SK-N-DZ (cell line): ENCODE measurements at regions not wholly inside any gene's neighbourhood (a gene's known extent, or its start where the extent isn't known, plus 50 kb on each side); places are given as distances from the start of the nearest gene placed in this dataset.

ENCODE experiments used
- DNase-seq: peaks from one replicate; pipeline ENCODE4 v3.0.0-alpha.2; 2015; ENCODE audit warnings: low spot score

DNA sequence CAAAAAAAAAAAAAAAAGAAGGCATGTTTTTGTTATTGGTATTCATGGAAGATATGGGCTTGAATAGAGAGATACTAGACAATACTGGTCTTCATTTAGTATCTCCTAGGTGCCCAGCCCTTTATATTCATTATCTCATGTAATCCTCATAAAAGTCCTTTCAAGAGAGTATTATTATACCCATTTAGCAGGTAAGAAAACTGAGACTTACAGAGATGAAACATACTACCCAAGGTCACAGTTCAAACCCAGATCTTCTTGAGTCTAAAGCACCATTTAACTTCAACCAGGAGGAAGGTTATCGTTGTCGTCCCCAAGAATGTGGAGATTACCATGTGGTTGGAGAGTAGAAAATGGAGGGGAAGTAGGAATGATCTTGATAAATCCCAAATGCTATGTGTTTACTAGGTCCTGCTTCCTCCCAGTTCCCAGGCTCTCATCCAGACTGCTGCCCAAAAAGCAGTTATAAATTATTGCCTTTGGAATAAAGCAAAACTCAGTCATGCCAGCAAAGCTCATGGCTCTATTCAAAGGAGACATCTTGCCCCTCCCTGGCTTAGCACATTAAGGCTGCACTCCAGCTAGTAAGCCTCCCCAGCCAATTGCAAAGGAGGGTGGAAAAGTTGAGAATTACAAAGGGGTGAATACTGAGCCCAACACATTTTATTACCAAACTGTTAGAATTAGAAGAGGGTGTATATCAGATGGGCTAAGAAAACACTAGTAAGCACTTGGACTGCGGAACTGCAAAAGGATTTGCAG, 163.9 kb downstream of the PIK3R1 start:
- DNase-seq, result no peak

DNA sequence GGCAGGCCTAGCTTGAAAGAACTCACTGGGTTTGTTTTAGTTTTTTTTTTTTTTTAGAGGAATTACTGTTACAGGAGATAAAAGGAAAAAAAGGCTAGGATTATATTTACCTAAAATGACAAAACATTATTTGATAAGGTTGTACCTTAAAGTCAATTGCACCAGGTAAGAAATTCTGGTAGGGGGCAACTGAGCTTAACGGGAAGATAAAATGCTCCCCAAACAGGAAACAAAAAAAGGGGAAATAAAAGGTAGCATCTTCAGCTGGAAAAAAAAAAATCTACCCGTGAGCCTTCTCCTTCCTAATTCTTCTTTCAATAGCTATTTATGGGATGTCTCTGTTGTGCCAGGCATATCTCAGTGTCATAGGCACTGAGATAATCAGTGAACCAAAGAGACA, 164.5 kb downstream of the PIK3R1 start:
- no peak for DNase-seq

GRCh38 chr5:68381060-68381459, 165.5 kb downstream of the PIK3R1 start:
- no peak for DNase-seq

DNA sequence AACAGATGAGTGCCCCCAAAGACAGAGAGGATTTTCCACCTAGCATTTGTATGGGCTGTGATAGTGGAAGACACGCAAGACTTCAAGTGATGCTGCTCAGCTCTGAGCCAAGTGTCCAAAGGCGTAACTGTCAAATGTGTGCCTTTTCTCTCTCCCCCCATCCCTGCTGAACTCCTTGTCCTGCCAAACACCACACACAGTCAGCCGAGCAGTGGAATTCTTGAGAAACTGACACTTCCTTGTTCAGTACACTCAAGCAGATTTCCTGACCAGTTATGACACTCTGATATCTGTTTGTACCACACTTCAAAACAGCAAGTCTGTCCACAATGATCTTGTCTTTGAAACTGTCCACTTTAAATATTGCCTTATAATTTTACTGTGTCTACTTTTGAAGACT, 166.4 kb downstream of the PIK3R1 start:
- DNase-seq, result no peak

DNA sequence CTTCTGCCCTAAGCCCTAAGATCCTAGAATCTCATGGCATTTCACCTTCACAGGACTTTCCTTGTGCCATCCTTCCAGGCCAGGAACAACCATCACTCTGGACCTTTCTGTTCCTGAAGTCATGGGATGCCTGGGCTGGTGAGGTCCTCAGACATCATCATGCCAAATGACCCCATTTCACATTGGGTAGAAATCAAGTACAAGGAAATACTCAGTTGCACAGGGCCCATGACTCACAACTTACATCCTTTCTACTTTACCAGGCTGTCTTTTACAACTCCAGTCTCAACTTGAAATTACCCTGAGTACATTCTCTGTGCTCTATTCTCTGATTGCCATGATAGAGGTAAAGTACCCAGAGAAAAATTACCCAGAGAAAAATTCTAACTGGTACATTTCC, 167.1 kb downstream of the PIK3R1 start:
- no peak for DNase-seq

GRCh38 chr5:68383888-68384310, 168.3 kb downstream of the PIK3R1 start:
- no peak for DNase-seq

DNA sequence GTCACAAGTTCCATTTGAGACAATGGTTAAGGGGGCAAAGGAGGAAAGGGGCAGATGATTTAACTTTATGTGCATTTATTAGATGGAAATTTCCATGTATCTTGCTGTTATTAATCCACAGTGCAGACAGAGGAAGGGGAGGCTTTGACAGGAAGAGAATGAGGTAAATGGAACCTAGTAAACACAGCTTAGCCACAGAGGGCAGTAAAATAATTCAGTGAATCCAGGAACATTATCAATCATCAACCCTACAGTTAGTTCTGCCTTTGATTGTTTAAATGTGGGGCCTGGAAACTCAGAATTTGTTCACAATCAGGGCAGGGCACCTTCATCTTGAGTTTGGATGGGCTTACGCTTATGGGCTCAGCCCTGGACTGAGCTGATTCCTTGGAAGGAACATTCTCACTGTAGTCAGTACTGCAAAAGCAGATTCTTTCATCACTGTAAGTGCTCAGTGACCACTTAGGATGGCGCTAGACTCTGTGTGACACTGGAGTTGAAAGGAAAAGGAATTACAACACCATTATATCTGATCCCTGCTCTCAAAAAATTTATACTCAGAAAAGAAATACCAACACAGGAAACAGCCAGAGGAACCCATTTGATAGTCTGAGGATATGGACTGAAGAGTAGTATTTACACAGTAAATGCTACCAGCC, 169.5 kb downstream of the PIK3R1 start:
- DNase-seq, result no peak

GRCh38 chr5:68385936-68386335, 170.4 kb downstream of the PIK3R1 start:
- no peak for DNase-seq

DNA sequence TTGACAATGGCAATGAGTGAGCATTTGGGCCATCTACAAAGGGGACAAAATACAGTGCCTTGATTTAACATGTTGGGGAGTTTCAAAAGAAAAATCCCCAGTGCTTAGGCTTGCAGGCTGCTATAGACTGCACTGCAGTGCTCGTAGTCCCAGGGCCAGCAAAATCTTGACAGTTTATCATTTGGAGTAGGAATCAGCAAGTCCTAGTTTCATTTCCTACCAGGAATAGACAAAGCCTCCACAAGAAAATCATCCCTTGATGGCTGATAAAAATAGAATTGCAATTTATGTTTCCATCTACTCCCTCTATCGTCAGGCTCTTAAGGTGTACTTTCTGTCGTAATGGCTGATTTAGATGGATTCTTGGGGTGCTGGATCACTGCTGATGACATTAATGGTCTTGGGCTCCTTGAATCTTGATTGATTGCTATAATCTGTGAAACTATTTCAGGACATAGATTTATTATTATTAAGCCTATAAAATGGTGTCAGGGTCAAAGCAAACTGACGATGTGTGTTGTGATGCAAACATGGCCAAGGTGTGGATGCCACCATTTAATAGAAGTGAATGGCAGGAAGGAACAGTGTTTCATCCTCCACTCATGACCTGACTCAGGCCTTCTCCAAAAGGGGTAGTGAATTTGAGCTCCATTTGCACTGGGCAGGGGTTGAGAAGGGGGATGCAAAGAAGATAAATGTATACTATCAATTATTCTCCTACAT, 171.7 kb downstream of the PIK3R1 start:
- no peak for DNase-seq

- no peak for DNase-seq
Measured at GRCh38 chr5:68389618-68390017, 174.1 kb downstream of the PIK3R1 start.

GRCh38 chr5:68392617-68393016, 177.1 kb downstream of the PIK3R1 start:
- DNase-seq, result no peak

GRCh38 chr5:68395302-68395701, 179.7 kb downstream of the PIK3R1 start:
- no peak for DNase-seq

- no peak for DNase-seq
Measured at GRCh38 chr5:68395926-68396511, 180.5 kb downstream of the PIK3R1 start.

DNA sequence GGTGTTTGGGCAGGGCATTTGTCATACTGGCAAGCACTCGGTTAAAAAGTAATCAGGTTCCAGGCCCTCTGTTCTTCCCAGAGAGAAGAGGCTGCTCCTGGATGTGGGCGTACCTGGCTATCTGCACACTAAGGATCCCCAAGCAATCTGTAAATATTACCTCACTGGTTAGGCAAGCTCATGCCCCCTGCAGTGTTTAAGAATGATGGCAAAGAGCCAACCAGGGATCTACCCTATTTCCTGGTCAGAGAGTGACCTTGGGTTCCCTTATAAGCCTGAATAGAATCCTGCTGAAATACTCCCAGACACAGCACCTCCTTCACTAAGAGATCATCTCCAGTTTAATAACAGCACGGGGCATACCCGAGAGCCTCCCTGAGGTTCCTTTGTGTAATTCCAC, 181.2 kb downstream of the PIK3R1 start:
- no peak for DNase-seq

- DNase-seq, result no peak
Measured at GRCh38 chr5:68398146-68398812, 182.7 kb downstream of the PIK3R1 start.

DNA sequence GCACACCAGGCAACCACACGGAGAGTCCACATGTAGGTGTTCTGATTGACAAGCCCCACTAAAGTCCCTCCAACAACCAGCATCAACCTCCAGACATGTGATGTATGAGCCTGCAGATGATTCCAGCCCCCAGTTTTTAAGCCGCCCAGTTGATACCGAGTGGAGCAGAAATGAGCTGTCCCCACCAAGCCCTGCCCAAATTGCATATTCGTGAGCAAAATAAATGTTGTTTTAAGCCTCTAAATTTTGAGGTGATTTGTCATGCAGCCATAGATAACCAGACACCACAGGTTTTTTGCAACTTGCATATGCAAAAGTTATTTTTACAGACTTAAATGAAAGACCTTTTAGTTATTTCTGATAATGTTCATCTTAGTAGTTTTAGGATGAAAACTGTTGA, 187.7 kb downstream of the PIK3R1 start:
- no peak for DNase-seq

DNA sequence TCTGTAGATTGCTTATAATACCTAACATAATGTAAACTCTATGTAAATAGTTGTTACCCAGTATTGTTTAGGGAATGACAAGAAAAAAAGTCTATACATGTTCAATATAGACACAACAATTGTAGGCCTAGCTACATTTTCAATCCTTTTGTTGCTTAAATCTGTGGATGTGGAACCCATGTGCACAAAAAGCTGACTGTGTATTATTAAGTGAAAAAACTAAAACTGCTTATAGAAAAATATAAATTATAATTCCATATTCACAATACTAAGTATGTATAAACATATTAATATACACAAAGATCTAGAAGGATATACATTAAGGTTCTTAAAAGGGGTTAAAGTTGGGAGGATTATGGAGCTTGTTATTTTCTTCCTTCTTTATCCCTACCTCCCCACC, 188.7 kb downstream of the PIK3R1 start:
- DNase-seq, result no peak

GRCh38 chr5:68405026-68405684, 189.6 kb downstream of the PIK3R1 start:
- no peak for DNase-seq

DNA sequence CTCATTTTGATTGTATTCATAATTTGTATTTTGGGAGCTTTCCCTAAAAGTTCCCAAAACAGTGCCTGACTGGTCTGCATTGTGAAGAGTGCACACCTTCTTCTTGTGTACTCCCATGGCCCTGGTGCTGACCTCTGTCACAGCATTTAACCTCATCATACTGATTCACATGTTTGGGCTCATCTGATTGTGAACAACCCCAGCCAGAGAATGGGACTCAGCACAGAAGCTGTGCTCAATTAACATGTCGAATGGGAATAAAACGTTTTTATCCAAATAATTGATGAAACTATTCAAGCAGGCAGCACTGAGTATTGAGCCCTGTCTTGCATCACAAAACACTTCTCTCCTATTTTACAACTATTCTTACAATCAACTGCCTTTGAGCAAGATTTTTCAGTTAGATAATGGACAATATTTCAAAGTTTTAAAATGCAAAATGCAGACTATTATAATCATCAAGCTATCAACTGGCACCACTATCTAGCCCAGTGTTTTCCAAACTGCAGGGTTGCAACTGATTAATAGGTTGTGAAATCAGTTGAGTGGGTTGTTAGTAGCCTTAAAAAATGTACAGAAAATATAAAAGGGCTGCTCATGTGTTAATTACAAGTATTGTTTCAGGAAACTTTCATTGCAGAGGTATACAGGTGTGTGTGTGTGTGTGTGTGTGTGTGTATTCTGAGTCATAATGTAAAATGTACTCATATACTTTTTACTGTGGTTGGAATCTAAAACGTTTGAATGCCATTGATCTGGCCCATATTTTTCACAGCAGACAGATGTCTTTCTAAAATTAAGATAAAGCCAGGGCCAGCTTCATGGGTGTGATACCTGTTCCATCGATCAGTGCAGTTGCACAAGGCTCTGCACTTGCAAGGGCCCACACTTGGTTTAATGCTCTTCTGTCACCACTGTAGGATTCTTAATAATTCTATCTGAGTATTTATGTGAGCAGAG, 190.5 kb downstream of the PIK3R1 start:
- no peak for DNase-seq

GRCh38 chr5:68406767-68407241, 191.2 kb downstream of the PIK3R1 start:
- DNase-seq, result no peak
